ENCODE measurements at regions not wholly inside any gene's neighbourhood (a gene's known extent, or its start where the extent isn't known, plus 50 kb on each side); places are given as distances from the start of the nearest gene placed in this dataset.

DNA sequence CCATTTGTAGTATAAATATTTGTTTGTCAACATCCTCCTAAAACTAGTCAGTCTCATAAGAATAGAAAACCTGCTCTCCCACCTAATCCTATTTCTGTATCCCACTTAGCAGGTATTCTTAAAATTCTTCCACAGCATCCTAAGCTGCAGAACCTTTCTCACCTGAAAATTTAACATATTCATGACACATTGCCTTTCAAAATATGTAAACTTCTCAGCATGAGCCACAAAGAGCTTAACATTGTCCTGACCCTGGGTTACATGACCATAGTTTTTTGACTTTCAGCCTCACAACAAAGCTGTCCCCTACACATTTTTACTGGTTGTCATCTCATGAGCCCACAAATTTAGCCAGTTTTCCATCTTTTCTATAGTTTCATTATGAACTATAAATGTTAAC lies 712.1 kb downstream of the LTN1 start:
- Histone ChIP-seq H3K27me3 (no peaks in the 10 kb centered on the region), H3K9me3 (peaks cover 0 to 6% of the 10 kb centered on the region in 2 donors), H3K4me3 (no peak overlapping the region), H3K27ac (no peak overlapping the region), H3K4me1 (peaks cover 0 to 18% of the 10 kb centered on the region in 2 donors), H3K36me3 (no peaks in the 10 kb centered on the region)
- DNase-seq (ENCODE audit: low spot score) = no peak
- no peak for TF ChIP-seq CTCF (IDR thresholded peaks at IDR 0.05)

DNA sequence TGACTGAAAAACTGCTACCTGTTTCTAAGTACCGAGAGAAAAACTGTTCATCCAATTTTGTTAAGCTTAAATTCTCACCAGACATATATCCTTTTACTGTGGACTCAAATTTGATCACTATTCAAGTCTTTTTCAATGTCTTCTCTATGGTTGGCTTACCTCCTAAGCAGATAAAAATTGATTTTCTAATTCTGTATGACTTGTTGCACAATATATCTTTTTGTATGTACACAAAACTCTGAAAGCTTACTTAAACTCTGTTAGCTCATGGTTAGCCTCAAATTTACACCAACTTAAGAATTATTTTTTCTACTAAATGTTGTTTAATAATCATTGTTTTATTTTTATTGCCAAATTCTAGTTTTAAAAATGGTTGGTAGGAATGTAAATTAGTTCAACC lies 715.4 kb downstream of the LTN1 start:
- Histone ChIP-seq H3K9me3 (peaks cover 0 to 6% of the 10 kb centered on the region in 2 donors), H3K27me3 (no peaks in the 10 kb centered on the region), H3K4me1 (no peaks in the 10 kb centered on the region), H3K27ac (no peak overlapping the region), H3K4me3 (no peak overlapping the region), H3K36me3 (no peaks in the 10 kb centered on the region)
- no peak for DNase-seq (ENCODE audit: low spot score)
- TF ChIP-seq CTCF (IDR thresholded peaks at IDR 0.05) = no peak

GRCh38 chr21:28272272-28272992 lies 720.2 kb downstream of the LTN1 start:
- Histone ChIP-seq H3K4me1 (no peaks in the 10 kb centered on the region), H3K4me3 (no peak overlapping the region), H3K36me3 (no peaks in the 10 kb centered on the region), H3K27ac (no peak overlapping the region), H3K9me3 (peaks cover 0 to 6% of the 10 kb centered on the region in 2 donors), H3K27me3 (no peaks in the 10 kb centered on the region)
- TF ChIP-seq CTCF (IDR thresholded peaks at IDR 0.05) = no peak
- DNase-seq (ENCODE audit: low spot score) = no peak

GRCh38 chr21:28269173-28269572 lies 723.5 kb downstream of the LTN1 start:
- Histone ChIP-seq H3K9me3 (no peaks in the 10 kb centered on the region), H3K27me3 (no peaks in the 10 kb centered on the region), H3K36me3 (no peaks in the 10 kb centered on the region), H3K4me3 (no peak overlapping the region), H3K4me1 (no peaks in the 10 kb centered on the region), H3K27ac (no peak overlapping the region)
- DNase-seq (ENCODE audit: low spot score) = no peak
- TF ChIP-seq CTCF (IDR thresholded peaks at IDR 0.05) = no peak

- no peak overlapping the region for H3K4me3 ChIP-seq
- H3K27ac ChIP-seq = no peak overlapping the region
- no peak for DNase-seq (ENCODE audit: low spot score)
- H3K4me1 ChIP-seq = no peaks in the 10 kb centered on the region
- H3K27me3 ChIP-seq = no peaks in the 10 kb centered on the region
- TF ChIP-seq CTCF (IDR thresholded peaks at IDR 0.05) = no peak
- H3K36me3 ChIP-seq = no peaks in the 10 kb centered on the region
- no peaks in the 10 kb centered on the region for H3K9me3 ChIP-seq
Measured at GRCh38 chr21:28268685-28269084, 724.0 kb downstream of the LTN1 start.

- Histone ChIP-seq H3K9me3 (no peaks in the 10 kb centered on the region), H3K36me3 (no peaks in the 10 kb centered on the region), H3K27me3 (no peaks in the 10 kb centered on the region), H3K4me3 (no peak overlapping the region), H3K4me1 (no peaks in the 10 kb centered on the region), H3K27ac (no peak overlapping the region)
- DNase-seq (ENCODE audit: low spot score) = no peak
- no peak for TF ChIP-seq CTCF (IDR thresholded peaks at IDR 0.05)
Measured at GRCh38 chr21:28267449-28267848, 725.2 kb downstream of the LTN1 start.
